PFSK-1 (cell line): ENCODE measurements at regions not wholly inside any gene's neighbourhood (a gene's known extent, or its start where the extent isn't known, plus 50 kb on each side); places are given as distances from the start of the nearest gene placed in this dataset.

Experiments
- FOXP2 ChIP-seq: optimal IDR thresholded peaks from 2 replicates; pipeline ENCODE3; 2011; ENCODE audit warnings: borderline replicate concordance, control low read depth, inconsistent platforms; ENCODE audit not compliant: insufficient read depth; ENCODE audit errors: extremely low read length, extremely low read depth
- POLR2AphosphoS5 ChIP-seq: IDR thresholded peaks from 2 replicates; pipeline ENCODE4 v1.6.1; 2012; ENCODE audit warnings: low read depth, mild to moderate bottlenecking, control low read depth, low read length, moderate library complexity
- SIN3A ChIP-seq: IDR thresholded peaks from 2 replicates; pipeline ENCODE4 v1.6.1; 2012; ENCODE audit warnings: mild to moderate bottlenecking, low read length, moderate library complexity, borderline replicate concordance; ENCODE audit not compliant: insufficient read depth
- TAF1 ChIP-seq: IDR thresholded peaks from 2 replicates; pipeline ENCODE4 v1.6.1; 2012; ENCODE audit warnings: low read length, control low read depth, borderline replicate concordance; ENCODE audit not compliant: insufficient read depth
- TF ChIP-seq, protein P1 (sequence below), 2 experiments: IDR thresholded peaks; 2 replicates each; pipeline versions ENCODE4 v1.6.1 to v1.8.0; 2011 to 2012; ENCODE audit warnings: low read depth in 2 of 2, low read length in 2 of 2, control low read depth in 1 of 2, inconsistent platforms in 1 of 2, mild to moderate bottlenecking in 1 of 2, moderate library complexity in 1 of 2; ENCODE audit not compliant: insufficient read depth in 1 of 2

DNA sequence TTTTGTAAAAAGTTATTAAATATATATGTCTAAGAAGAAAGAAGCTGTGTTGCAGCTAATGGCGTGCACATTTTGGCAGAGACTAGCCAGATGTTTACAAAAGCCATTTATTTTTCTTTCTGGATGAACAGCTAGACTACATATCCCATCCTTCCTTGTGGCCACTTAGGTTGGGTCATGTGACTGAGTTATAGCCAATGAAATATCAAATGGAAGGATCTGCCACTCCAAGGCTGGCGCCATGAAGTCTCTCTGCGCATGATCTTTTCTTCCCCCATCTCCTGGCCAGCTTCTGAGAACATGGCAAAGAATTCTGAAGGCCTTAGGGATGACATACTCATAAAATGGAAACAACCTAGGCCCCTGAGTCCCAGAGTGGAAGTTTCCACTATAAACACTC lies 244.2 kb upstream of the DAB2 start:
- no peak for TF ChIP-seq TAF1
- no peak for TF ChIP-seq SIN3A
- TF ChIP-seq FOXP2: no peak
- TF ChIP-seq, protein P1, sequence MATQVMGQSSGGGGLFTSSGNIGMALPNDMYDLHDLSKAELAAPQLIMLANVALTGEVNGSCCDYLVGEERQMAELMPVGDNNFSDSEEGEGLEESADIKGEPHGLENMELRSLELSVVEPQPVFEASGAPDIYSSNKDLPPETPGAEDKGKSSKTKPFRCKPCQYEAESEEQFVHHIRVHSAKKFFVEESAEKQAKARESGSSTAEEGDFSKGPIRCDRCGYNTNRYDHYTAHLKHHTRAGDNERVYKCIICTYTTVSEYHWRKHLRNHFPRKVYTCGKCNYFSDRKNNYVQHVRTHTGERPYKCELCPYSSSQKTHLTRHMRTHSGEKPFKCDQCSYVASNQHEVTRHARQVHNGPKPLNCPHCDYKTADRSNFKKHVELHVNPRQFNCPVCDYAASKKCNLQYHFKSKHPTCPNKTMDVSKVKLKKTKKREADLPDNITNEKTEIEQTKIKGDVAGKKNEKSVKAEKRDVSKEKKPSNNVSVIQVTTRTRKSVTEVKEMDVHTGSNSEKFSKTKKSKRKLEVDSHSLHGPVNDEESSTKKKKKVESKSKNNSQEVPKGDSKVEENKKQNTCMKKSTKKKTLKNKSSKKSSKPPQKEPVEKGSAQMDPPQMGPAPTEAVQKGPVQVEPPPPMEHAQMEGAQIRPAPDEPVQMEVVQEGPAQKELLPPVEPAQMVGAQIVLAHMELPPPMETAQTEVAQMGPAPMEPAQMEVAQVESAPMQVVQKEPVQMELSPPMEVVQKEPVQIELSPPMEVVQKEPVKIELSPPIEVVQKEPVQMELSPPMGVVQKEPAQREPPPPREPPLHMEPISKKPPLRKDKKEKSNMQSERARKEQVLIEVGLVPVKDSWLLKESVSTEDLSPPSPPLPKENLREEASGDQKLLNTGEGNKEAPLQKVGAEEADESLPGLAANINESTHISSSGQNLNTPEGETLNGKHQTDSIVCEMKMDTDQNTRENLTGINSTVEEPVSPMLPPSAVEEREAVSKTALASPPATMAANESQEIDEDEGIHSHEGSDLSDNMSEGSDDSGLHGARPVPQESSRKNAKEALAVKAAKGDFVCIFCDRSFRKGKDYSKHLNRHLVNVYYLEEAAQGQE (IDR thresholded peaks at IDR 0.05; ENCODE audit: insufficient read depth in 1 of 2, low read depth in 2 of 2, low read length in 2 of 2): no peak
- TF ChIP-seq POLR2AphosphoS5: no peak

DNA sequence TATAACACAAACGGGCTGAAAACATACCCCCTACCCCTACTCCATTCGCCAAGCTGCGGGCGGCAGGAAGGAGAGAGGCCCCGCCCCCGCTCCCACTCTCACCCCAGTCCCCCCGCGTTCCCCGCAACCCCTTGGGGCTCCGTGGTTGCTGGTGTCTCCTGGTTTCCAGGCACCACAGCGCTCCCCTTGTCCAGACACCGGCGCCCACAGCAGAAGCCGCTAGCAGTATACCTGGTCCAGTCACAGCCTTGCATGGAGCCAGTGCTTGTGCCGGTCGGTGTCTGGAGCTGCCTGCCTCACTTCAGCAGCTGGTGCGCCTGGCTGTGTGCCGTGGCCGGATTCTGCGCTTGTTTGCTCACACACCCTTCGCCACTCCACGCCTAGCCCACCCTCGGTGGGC lies 240.5 kb upstream of the DAB2 start:
- TF ChIP-seq TAF1: no peak

DNA sequence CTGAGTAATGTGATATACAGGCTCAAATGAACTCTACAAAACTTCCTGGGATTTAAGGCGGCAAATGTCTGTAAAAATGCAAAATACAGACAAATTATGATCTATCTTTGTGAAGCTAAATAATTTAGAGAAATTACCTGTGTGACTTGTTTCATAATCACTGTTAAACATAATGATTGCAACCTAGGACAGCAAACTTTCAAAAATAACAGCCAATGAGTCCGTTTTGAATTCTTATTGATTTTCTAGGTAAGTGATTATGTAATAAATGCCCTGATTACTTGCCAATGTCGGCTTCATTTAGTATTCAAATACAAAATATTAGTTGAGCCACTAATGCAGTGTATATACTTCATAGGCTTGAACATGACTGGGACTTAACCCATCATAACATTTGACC lies 238.2 kb upstream of the DAB2 start:
- TF ChIP-seq, protein P1 (IDR thresholded peaks at IDR 0.05; ENCODE audit: insufficient read depth in 1 of 2, low read depth in 2 of 2, low read length in 2 of 2): no peak
- TF ChIP-seq TAF1 (no peak), FOXP2 (no peak), SIN3A (no peak), POLR2AphosphoS5 (no peak)

DNA sequence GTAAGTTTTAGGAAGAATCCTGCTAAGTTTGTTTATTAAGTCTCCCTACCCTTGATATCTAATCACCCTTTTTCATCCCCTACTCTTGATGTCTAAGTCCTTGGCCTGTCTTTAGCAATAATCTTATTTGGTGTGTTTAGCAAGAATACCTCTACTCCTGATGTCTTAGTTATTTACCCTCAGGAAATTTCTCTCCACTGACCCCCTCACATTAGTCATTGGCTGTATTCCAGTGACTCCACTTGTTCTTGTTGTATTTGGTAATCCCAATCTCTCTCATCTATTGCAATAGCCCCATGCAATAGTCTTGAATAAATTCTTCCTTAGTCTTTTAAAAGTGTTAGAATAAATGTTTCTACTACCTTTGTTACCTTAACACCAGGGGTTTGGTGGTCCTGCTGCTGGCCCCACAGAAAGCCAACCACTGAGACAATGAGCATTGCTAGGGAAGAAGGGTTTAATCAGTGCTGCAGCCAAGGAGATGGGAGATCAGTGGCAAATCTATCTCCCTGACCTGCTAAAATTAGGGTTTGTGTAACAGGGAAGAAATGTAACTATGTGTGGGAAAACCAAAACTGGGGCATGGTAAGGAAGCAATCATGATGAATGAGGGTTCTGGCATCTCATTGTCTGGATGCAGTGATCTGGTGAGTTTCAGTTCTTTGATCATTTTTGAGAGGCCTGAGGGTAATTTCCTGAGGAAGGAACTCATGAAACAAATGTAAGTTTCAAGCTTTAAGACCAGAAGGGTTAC lies 236.4 kb upstream of the DAB2 start:
- TF ChIP-seq SIN3A: no peak
- TF ChIP-seq FOXP2: no peak
- TF ChIP-seq, protein P1 (IDR thresholded peaks at IDR 0.05; ENCODE audit: insufficient read depth in 1 of 2, low read depth in 2 of 2, low read length in 2 of 2): no peak
- TF ChIP-seq TAF1: no peak

DNA sequence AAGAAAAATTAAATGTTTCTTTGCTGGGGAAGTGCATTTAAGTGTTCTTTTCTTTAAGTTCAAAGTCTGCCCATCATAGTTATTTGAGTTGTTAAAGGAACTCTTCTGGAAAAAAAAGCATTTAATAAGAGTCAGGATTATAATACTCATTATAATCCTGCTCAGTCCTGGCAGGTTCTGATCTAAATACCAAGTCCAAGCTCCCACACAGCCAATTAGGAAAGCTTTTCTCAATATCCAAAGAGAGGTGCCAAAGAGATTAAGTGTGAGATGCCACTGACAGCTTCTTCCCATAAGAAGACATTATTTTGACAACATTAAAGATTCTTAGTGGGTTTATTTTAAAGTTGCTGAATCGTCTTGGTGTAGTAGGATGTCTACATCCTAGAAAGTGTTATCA lies 235.2 kb upstream of the DAB2 start:
- TF ChIP-seq FOXP2 (no peak), TAF1 (no peak), POLR2AphosphoS5 (no peak), SIN3A (no peak)
- TF ChIP-seq, protein P1 (IDR thresholded peaks at IDR 0.05; ENCODE audit: insufficient read depth in 1 of 2, low read depth in 2 of 2, low read length in 2 of 2): no peak

DNA sequence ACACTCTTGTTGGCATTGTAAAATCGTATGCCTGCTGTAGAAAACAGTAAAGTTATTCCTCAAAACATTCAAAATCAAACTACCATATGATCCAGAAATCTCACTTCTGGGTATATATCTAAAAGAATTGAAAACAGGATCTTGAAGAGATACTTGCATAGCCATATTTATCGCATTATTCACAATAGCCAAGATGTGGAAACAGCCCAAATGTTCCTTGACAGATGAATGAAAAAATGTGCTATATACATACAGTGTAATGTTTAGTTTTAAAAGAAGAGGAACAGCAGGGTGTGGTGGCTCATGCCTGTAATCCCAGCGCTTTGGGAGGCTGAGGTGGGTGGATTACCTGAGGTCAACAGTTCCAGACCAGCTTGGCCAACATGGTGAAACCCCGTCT lies 234.1 kb upstream of the DAB2 start:
- TF ChIP-seq TAF1 (no peak), POLR2AphosphoS5 (no peak), SIN3A (no peak), FOXP2 (no peak)
- TF ChIP-seq, protein P1 (IDR thresholded peaks at IDR 0.05; ENCODE audit: insufficient read depth in 1 of 2, low read depth in 2 of 2, low read length in 2 of 2): no peak
